OCI-LY3 (cell line): ENCODE measurements at regions not wholly inside any gene's neighbourhood (a gene's known extent, or its start where the extent isn't known, plus 50 kb on each side); places are given as distances from the start of the nearest gene placed in this dataset.

Source experiments
- EZH2phosphoT487 ChIP-seq: fragments of 200-600 bp; shearing (Covaris generic); IDR thresholded peaks from 2 replicates; pipeline ENCODE4 v1.6.1; 2018; ENCODE audit warnings: antibody characterized with exemption, mixed run types, low read depth
- TF ChIP-seq, protein P1 (sequence below): fragments of 200-600, 300-600 bp; sonication (generic); IDR thresholded peaks from 2 replicates; pipeline ENCODE4 v1.5.1; 2014; ENCODE audit warnings: antibody characterized with exemption, low read length, low read depth

DNA sequence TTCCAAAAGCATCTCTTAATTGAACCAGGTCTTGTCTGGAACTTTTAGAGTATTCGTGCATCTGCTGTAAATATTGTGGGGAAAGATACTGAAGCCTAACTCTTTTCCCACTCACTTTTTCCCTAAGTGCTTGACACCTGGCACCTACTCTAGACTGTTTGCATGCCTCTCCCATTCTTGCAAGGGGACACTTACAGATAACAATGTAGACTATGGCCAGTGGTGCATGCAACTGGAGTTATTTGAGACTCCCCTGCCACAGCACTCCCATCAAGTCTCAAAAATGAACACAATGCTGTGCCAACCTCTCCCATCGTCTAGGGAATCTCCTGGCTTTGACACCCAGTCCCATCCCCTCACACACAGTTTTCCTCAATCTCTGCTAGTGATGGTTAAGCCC is 118.6 kb upstream of the ATP1B1 start:
- TF ChIP-seq, protein P1, sequence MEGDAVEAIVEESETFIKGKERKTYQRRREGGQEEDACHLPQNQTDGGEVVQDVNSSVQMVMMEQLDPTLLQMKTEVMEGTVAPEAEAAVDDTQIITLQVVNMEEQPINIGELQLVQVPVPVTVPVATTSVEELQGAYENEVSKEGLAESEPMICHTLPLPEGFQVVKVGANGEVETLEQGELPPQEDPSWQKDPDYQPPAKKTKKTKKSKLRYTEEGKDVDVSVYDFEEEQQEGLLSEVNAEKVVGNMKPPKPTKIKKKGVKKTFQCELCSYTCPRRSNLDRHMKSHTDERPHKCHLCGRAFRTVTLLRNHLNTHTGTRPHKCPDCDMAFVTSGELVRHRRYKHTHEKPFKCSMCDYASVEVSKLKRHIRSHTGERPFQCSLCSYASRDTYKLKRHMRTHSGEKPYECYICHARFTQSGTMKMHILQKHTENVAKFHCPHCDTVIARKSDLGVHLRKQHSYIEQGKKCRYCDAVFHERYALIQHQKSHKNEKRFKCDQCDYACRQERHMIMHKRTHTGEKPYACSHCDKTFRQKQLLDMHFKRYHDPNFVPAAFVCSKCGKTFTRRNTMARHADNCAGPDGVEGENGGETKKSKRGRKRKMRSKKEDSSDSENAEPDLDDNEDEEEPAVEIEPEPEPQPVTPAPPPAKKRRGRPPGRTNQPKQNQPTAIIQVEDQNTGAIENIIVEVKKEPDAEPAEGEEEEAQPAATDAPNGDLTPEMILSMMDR = no peak
- no peak for TF ChIP-seq EZH2phosphoT487
